ENCODE measurements at regions not wholly inside any gene's neighbourhood (a gene's known extent, or its start where the extent isn't known, plus 50 kb on each side); places are given as distances from the start of the nearest gene placed in this dataset.

DNA sequence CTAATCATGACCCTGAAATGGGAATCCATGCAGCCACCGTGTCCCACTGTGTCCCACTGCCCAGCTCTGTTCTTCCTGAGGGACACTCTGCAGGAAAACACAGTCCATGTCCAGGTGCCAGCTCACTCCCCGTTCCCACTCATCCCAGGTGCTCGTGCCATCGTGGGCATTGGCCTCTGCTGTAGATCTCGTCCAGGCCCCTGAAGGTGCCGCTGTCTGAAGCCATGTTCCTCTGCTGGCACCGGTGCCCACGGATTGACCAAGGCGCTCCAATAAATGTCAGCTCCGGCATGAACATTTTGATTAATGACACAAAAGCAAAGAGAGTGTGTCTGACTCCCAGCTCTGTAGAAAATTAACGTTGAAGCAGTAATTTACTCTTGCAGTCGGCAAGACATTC, 280.1 kb upstream of the SALL3 start:
- DNase-seq (ENCODE audit: low spot score) = no peak

DNA sequence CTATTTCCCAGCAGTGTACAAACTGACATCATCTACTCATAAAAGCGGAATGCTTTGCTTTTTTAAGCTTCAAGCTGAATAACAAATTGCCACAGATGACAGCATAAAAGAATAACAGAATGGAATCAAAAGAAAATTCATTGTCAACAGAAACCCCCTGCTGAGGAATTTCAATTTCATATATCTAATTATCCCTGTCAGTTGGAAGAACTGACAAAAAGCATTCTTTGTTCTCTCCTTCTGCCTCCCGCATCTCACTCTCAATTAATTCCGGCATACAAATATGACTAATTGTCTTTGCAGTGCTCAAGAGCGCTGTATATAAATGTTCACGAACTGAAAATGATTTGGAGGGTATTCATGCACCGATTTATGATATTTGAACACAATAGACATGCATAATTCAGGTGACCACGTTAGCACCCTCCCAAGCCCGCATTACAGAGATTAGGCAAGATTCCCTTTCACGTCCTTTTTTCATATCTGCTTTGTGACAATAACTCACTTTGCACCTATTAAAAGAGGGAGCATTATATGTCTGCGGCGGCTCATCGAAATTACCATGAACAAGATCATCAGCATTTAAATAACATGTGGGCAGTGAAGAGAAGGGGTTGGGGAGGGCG, 277.7 kb upstream of the SALL3 start:
- no peak for DNase-seq (ENCODE audit: low spot score)

DNA sequence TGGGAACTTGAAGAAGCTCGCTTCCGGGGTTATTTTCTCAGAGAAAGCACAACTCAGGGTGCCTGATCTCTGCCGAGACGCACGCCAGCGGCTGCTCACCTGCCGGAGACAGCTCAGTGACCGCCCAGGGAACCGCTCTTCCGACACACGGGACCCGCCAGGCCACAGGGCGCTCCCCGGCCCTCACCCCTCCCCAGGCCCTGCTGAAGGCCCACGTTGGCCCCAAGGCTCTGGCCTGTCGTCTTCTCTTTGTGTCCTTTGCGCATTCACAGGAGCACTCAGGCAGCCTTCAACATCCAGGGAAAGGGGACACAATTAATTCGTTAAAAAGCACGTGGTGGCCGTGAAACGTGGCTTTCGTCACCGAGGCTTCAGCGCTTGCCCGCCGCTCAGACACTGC, 276.3 kb upstream of the SALL3 start:
- no peak for DNase-seq (ENCODE audit: low spot score)

DNA sequence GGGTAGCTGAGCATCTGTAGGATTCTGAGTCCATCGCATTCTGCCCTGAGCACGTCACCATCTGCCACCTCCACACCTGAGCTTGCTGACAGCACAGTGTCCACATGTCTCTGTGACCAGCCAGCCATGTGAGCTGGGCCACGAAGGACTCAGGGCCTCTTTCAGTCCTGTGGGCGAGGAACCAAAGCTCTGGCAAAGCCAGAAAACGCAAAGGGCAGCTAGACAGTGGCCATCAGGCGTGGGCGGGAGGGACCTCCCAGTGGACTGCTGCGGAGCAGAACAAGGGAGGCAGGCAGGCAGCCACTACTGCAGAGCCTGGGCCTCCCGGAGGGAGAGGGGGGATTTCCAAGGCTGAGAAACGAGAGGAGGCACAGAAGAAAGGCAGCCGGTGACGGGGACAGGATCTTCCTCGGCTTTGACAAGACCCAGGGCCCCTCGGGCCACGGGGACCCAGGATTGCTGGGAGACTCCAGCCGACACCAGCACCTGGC, 274.6 kb upstream of the SALL3 start:
- no peak for DNase-seq (ENCODE audit: low spot score)

DNA sequence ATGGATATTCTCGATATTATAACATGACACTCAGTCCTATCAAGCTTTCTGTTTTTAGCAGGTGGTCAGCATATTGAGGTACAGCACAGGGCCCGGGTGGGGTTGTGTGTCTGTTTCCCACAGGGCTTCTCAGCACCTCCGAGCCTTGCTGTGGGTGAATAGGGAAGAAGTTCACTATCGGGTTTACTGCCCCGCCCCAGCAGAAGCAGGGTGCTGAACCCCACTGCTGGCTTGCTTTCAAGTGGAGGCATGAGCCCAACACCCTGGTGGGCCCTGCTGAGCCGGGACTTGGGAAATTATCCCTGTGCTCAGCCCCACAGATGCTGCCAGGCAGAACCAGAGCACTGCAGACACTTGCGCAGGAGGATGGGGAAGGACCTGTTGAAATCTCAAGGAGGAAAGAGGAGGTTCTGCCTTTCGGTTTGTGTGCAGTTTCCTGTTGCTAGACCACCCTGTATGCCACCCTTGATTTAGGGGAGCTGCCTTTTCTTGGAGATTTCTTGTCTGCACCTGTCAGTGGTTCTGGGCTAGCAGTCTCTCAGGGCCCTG, 270.3 kb upstream of the SALL3 start:
- DNase-seq (ENCODE audit: low spot score) = no peak

DNA sequence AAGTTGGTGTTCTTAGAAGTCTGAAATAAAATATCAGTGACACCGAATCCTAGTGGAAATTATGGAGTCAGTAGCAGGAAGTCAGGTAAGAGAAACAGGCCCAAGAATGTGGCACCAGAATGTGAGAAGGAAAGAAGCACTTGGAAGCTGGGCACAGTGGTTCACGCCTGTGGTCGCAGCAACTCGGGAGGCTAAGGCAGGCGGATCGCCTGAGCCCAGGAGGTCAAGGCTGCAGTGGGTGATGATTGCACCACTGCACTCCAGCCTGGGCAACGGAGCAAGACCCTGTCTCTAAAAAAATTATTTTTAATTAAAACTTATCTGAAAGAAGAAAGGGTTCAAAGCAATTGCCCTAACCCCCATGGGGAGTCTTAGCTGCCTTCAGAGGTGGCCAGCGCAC, 268.3 kb upstream of the SALL3 start:
- no peak for DNase-seq (ENCODE audit: low spot score)

DNA sequence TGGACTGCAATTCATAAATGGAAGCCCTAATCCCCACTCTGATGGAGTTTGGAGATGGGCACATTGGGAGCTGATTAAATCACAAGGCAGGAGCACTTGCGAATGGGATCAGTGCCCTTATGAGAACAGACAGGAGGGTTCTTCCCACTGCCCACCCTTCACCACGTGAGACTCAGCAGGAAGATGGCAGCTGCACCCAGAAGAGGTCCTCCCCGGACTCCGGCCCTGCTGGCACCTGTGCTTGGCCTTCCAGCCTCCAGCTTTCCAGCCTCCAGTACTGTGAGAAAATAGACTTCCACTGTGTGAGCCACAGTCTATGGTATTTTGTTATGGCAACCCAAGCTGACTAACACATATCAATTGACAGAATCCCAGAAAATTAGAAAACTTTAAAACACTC, 267.6 kb upstream of the SALL3 start:
- DNase-seq (ENCODE audit: low spot score) = no peak

DNA sequence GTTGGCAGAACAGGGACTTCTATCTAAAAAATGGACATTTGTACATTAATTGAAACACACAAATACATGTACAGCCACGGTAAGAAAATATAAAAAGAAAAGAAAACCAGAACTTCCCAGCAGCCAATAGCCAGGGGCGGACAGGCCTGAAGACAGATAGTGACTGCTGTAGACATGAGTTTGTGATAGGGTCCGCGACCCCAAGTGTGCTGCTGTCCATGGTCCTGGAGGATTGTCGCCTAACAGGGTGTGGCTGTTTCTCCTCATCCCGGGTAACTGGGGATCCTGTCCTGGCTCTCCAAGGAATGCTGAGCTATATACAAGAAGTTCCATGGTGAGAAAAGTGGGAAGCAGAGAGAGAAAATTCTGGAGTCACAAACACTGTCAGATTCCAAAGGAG, 266.5 kb upstream of the SALL3 start:
- DNase-seq (ENCODE audit: low spot score) = no peak

DNA sequence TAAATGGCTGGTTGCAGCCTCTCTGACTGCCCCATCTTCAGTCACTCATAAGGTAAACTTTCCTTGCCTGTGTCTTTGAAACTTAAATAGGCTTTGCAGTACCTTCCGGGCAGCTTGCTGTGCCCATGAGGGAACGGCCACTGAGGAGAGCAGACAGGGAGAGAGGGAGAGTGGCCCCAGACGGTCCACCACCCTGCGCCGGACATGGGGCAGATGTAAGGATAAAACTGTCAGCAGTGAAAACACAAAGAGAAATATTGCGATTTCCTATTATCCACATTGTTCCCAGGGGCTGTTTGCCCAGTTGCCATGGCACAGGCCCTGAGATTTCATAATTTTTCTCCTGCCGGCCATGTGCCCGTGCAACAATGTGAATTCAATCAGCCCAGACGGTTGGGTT, 265.9 kb upstream of the SALL3 start:
- no peak for DNase-seq (ENCODE audit: low spot score)

DNA sequence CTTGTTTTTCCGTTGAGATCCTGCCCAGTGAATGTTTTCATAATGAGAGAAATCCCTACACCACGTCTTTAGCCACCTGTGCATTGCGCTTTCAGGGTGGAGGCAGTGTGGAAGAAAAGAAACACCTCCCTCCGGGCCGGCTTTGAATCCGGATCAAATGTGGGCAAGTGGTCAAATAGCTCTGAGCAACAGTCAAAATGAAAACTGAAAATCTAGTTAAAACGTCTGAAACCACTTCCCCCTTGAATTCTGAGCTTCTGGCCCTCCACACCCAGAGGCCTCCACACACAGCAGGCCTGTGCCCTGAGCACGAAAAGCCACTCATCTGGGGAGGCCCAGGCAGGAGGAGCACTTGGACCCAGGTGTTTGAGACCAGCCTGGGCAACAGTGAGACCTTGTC, 263.6 kb upstream of the SALL3 start:
- DNase-seq (ENCODE audit: low spot score) = no peak

DNA sequence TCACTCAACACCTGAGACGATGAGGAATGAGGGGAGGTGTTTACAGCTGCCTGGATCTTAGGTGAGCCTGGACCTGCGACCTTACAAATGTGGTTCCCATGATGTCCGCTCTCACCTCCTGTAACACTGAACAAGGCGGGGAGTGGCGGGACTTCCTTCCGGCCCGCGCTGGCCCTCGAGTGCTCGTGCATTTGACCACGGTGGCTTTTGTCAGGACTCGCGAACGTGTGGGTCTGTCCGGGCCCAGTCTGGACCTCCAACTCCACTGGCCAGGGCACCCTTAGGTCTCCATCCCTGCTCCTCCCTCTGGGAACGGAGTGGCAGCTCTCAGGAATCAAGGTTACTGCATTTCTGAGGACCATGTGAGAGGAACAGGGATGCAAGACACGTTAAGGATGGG, 263.0 kb upstream of the SALL3 start:
- no peak for DNase-seq (ENCODE audit: low spot score)

DNA sequence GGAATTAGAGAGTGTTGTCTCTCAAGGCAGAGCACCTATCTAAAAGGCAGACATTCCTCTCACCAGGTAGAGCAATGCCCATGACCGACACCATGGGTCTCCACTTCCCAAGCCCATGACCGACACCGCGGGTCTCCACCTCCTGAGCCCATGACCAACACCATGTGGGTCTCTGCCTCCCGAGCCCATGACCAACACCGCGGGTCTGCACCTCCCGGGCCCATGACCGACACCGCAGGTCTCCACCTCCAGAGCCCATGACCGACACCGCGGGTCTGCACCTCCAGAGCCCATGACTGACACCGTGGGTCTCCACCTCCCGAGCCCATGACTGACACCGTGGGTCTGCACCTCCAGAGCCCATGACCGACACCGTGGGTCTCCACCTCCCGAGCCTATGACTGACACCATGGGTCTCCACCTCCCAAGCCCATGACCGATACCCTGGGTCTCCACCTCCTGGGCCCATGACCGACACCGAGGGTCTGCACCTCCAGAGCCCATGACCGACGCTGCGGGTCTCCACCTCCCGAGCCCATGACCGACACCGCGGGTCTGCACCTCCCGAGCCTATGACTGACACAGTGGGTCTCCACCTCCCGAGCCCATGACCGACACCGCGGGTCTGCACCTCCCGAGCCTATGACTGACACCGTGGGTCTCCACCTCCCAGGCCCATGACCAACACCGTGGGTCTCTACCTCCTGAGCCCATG, 262.4 kb upstream of the SALL3 start:
- DNase-seq (ENCODE audit: low spot score) = no peak

DNA sequence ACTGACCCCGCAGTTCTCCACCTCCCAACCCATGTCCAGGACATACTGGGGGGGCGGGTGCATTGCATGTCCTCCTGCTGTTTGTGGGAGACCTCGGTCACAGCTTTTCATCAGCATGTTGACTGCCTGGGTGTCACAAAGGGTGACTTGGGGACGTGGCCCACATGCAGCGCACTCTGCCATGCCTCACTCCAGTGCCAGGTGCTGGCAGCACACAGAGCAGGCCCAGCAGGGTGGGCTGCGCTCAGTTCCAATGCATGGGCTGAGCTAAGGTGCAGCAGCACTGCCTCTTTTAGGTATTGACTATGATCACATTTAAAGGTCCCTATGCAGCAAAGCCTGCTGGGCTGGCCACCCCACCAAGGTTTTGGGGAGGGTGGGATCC, 261.9 kb upstream of the SALL3 start:
- no peak for DNase-seq (ENCODE audit: low spot score)

DNA sequence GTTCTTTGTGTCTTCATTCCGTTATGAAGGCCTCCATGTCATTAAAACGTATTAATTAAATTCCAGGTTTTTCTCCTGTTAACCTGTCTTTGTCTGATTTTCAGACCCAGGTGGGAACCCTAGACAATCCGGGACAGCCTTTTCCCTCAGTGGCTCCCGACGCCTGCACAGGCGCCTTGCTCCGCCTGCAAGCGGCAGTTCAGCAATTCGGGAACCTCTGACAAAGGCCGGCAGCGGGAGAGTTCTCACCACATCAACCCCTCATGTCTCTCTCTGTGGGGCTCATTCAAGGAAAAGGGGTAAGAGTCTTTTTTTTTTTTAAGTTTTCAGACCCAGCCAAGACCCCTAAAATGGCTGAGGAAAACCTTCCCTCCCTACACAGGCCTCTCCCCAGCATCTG, 259.8 kb upstream of the SALL3 start:
- no peak for DNase-seq (ENCODE audit: low spot score)

DNA sequence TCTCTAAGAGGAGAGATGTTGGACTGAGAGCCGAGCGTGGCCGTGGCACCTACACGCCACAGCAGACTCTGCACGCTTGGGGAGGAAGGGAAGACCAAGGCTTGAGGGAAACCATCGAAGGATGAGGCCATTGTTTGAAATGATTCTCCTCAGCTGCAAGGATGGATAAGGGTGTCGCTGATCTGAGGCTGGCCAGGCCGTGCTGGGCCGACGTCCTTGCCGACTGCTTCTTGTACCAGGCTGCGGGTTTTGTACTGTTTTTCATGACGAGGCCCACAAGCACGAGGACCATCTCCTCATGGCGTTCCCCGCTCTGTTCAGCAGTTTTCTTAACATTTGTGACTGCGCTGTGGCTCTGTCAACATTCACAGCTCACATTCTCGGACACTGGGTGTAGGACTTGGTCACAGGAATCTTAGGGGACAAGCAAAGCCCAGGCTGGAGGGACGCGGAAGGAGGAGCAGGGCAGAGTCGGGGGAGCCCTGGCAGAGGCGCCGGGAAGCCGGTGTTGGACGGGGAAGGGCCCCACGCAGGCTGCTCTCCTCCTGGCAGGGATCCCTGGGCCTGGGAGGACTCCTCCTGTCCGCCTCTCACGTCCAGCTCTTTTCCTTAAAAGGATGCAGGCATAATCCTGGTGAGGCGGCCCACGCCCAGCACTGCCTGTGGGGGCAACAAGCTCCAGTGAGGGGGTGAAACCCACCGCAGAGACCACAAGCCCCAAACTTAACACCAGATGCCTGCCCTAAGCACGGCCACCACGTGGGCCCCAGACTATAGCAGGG, 259.0 kb upstream of the SALL3 start:
- no peak for DNase-seq (ENCODE audit: low spot score)

DNA sequence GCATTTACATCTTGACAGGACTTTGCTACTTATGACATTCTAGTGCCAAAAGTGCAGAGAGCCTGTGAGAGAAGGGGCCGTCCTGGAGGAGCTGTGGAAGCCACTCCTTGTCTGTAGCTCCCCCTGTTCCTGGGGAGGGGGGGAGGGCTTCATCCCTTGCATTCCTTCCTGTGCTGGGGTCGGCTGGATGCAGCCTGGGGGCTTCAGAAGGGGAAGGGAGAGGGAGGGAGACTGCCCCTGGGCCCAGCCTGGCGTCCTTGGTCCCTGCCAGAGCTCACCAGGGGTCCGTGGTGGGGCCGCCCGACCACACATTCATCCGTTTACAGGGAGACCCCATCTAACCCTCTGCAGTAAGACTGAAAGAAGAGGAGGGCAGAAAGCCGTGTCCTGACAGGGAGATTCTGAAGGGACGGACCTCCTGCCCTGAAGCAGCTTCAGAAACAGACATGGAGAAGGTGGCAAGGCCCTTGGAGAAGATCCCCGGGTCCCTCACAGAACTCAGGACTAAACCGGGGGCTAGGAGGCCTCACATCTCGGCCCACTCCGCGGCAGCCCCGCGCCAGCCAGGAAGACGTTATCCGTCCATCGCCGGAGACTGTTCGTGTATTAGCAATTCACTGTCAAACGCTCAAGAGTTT, 258.3 kb upstream of the SALL3 start:
- DNase-seq (ENCODE audit: low spot score) = no peak

DNA sequence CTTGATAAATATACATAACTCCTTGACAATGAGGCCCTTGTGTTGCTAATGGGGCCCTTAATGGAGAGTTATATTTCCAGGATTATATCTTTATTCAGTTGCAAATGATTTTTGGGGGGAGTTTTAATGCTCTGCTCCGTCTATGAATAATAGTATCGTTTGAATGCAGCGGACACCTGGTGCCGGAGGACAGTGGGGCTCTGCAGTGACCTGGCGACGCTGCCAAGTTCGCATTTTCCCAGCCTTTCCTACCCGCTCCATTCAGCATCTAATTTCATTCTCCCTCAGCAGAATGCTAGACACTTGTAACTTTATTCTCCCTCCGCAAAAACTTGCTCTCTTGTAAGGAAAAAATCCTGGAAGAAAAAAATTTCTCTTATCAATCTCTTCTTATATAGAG, 257.6 kb upstream of the SALL3 start:
- DNase-seq (ENCODE audit: low spot score) = no peak

DNA sequence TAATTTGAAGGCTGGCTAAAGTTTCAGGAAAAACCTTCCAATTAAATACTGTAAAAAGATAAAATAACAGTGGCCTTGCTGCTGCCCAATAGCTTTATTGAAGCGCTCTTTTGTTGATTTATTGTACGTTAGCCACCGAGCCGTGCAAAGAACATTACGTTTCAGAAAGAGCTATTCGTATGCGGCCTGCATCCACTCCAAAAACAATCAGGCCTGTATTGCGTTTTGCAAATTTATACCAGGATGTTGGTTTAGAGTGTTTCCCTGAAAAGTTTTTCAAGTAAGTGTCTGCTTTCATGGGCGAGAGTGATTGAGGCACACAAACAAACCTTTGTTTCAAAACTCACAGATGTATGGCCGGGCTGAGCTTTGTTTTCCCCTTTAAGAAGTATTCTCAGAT, 257.2 kb upstream of the SALL3 start:
- no peak for DNase-seq (ENCODE audit: low spot score)

DNA sequence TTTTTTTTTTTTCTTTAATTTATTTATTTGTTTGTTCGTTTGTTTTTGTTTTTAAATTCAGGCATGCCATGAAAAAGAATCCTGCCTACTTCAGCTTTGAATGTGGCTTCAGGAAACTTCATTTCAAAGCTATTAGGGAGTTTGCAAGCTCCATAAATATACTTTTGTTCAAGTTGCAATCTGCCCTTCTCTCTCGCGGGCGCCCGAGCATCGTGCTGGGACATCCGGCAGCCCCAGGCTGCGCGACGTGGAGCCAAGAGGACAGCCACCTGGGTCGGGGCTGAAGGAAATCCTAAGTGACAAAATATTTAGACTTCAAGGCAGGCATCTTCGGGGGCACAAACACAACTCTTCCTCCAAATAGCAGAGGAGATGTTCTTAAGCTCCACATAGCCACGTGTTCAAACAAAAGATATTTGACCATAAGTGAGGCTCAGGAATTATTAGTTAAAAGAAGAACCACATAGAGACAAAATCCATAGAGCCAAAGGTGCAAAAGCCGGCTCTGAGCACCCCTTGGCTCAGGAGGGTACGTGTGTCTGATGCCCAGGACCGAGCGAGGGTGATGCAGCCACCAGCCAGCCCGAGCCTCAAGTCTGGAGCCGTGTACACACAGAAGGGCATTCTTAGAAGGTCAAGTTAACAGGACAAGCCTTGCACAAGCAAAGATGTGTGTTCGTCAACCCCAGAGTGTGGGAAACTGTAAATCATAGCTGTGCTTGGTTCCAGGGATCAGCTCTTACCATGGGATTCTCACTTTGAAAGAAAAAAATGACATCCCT, 256.5 kb upstream of the SALL3 start:
- no peak for DNase-seq (ENCODE audit: low spot score)

DNA sequence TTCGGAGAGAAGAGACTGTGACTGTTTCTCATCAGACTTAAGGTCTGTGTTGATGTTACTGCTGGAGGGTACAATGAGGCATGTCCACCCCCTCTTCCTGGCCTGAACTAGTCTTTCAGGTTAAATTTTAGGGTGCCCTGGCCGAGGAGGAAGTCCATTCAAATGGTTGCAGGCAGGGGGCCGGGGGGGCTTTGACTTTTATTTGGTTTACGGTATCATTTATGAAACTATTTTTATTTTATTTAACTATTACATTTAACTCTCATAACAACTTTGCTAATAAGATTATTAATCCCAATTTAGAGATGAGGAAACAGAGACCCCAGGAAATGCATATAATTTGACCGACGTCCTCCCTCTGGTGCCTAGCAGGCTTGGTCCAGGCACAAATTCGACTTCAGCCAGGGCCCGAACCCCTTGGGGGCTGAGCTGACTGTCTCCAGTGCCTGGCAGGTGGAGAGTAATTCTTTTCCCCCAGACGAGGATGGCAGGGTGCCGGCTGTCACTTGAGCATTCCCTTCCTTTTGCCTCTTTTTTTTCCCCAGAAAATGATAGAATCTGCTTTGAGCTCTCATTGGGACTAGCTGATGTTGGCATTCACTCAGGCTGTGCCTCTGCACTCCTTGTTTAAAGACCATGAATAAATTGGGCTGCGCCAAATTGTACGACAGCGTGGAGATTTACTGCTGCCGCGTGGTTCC, 255.3 kb upstream of the SALL3 start:
- DNase-seq (ENCODE audit: low spot score) = no peak

DNA sequence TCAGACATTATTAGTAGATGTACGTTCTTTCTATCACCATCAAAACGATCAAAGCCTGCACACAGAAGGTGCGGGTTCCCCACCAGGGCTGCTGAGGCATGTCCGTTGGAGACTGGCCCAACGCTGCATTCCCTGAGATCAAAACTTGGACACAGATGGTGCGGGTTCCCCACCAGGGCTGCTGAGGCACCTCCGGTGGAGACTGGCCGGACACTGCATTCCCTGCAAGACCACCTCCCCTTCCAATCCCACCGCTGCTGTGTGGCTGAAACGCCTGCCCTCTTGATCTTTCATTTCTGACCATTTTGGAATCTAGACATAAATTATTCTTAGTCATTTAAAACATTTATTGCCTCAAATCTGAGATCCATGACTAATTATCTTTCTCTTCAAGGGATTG, 254.2 kb upstream of the SALL3 start:
- no peak for DNase-seq (ENCODE audit: low spot score)
